Neural cell (in vitro differentiated cells): ENCODE measurements at regions not wholly inside any gene's neighbourhood (a gene's known extent, or its start where the extent isn't known, plus 50 kb on each side); places are given as distances from the start of the nearest gene placed in this dataset.

Experiments used
- H2AFZ ChIP-seq: fragments of 200-600, 300-800 bp; sonication (generic), shearing (Covaris generic); 2 replicates; pipeline ENCODE4 v1.6.0; 2014; ENCODE audit warnings: low read depth, mild to moderate bottlenecking, antibody characterized with exemption, low read length, moderate library complexity
- H3F3A ChIP-seq: fragments of 200-600 bp; shearing (Covaris generic); 2 replicates; pipeline ENCODE4 v1.6.1; 2016; ENCODE audit warnings: mild to moderate bottlenecking, moderate library complexity, mixed read lengths, antibody characterized with exemption, low read length; ENCODE audit not compliant: insufficient read depth, poor library complexity, severe bottlenecking
- H3K27ac ChIP-seq: fragments of 200-600, 300-800 bp; sonication (generic), shearing (Covaris generic); 2 replicates; pipeline ENCODE4 v1.5.1; 2014; ENCODE audit warnings: mild to moderate bottlenecking, low read length, moderate library complexity
- H3K27me3 ChIP-seq: fragments of 300-800, 200-600 bp; sonication (generic), shearing (Covaris generic); 2 replicates; pipeline ENCODE4 v1.6.0; 2014; ENCODE audit warnings: mild to moderate bottlenecking, low read depth, low read length, moderate library complexity; ENCODE audit not compliant: insufficient read depth
- H3K36me3 ChIP-seq: fragments of 300-800, 200-600 bp; sonication (generic), shearing (Covaris generic); 2 replicates; pipeline ENCODE4 v1.5.1; 2014; ENCODE audit warnings: mild to moderate bottlenecking, antibody characterized with exemption, low read length, moderate library complexity; ENCODE audit not compliant: insufficient read depth
- H3K4me2 ChIP-seq: fragments of 300-800, 200-600 bp; sonication (generic), shearing (Covaris generic); 2 replicates; pipeline ENCODE4 v1.6.0; 2014; ENCODE audit warnings: mild to moderate bottlenecking, low read length
- H3K4me3 ChIP-seq: fragments of 300-800, 200-600 bp; sonication (generic), shearing (Covaris generic); 2 replicates; pipeline ENCODE4 v1.5.1; 2014; ENCODE audit warnings: mild to moderate bottlenecking, low read length, moderate library complexity
- H3K79me2 ChIP-seq: fragments of 200-600 bp; shearing (Covaris generic); replicated peaks from 2 replicates; pipeline ENCODE4 v1.6.0; 2014; ENCODE audit warnings: mild to moderate bottlenecking, low read length, moderate library complexity; ENCODE audit not compliant: insufficient read depth
- H3K9ac ChIP-seq: fragments of 300-800, 200-600 bp; sonication (generic), shearing (Covaris generic); 2 replicates; pipeline ENCODE4 v1.6.1; 2016; ENCODE audit warnings: mild to moderate bottlenecking, low read length, mixed read lengths
- H3K9me2 ChIP-seq: fragments of 200-600 bp; shearing (Covaris generic); 2 replicates; pipeline ENCODE4 v1.6.1; 2016; ENCODE audit warnings: mild to moderate bottlenecking, low read length, mixed read lengths; ENCODE audit not compliant: insufficient read depth
- H3K9me3 ChIP-seq: fragments of 200-600, 300-800 bp; sonication (generic), shearing (Covaris generic); 2 replicates; pipeline ENCODE4 v1.6.1; 2016; ENCODE audit warnings: mild to moderate bottlenecking, mixed run types, low read length, moderate library complexity, mixed read lengths
- H4K20me1 ChIP-seq: fragments of 200-600 bp; shearing (Covaris generic); 2 replicates; pipeline ENCODE4 v1.6.1; 2016; ENCODE audit warnings: mild to moderate bottlenecking, mixed run types; ENCODE audit not compliant: insufficient read depth
- EP300 ChIP-seq: fragments of 450-650 bp; conservative IDR thresholded peaks from 2 replicates; pipeline ENCODE4 v1.6.1; 2014; ENCODE audit warnings: antibody characterized with exemption, mild to moderate bottlenecking, moderate library complexity; ENCODE audit not compliant: poor library complexity, severe bottlenecking
- EZH2 ChIP-seq: fragments of 200-600, 300-800 bp; shearing (Covaris generic), sonication (generic); IDR thresholded peaks from 2 replicates; pipeline ENCODE4 v1.6.1; 2014; ENCODE audit warnings: antibody characterized with exemption, low read length, borderline replicate concordance, mild to moderate bottlenecking; ENCODE audit not compliant: insufficient read depth, poor library complexity, severe bottlenecking
- MXI1 ChIP-seq: fragments of 450-650 bp; conservative IDR thresholded peaks from 2 replicates; pipeline ENCODE4 v1.6.1; 2014; ENCODE audit warnings: antibody characterized with exemption, mild to moderate bottlenecking; ENCODE audit not compliant: poor library complexity, severe bottlenecking
- POLR2AphosphoS5 ChIP-seq: IDR thresholded peaks from 2 replicates; pipeline ENCODE4 v1.6.1; 2012
- RAD21 ChIP-seq: fragments of 450-650 bp; conservative IDR thresholded peaks from 2 replicates; pipeline ENCODE4 v1.6.1; 2014; ENCODE audit warnings: antibody characterized with exemption, mild to moderate bottlenecking, moderate library complexity
- SMC3 ChIP-seq: fragments of 450-650 bp; conservative IDR thresholded peaks from 2 replicates; pipeline ENCODE4 v1.6.1; 2014; ENCODE audit warnings: antibody characterized with exemption, mild to moderate bottlenecking, moderate library complexity; ENCODE audit not compliant: poor library complexity
- TAF1 ChIP-seq: IDR thresholded peaks from 2 replicates; pipeline ENCODE4 v1.6.1; 2012; ENCODE audit warnings: low read depth
- TF ChIP-seq, protein P1 (sequence below): fragments of 450-650 bp; IDR thresholded peaks from 2 replicates; pipeline ENCODE4 v1.5.1; 2014; ENCODE audit warnings: antibody characterized with exemption, mild to moderate bottlenecking, moderate library complexity; ENCODE audit not compliant: poor library complexity, severe bottlenecking
- TF ChIP-seq, protein P2 (sequence below): IDR thresholded peaks from 2 replicates; pipeline ENCODE4 v1.6.1; 2012; ENCODE audit warnings: borderline replicate concordance

DNA sequence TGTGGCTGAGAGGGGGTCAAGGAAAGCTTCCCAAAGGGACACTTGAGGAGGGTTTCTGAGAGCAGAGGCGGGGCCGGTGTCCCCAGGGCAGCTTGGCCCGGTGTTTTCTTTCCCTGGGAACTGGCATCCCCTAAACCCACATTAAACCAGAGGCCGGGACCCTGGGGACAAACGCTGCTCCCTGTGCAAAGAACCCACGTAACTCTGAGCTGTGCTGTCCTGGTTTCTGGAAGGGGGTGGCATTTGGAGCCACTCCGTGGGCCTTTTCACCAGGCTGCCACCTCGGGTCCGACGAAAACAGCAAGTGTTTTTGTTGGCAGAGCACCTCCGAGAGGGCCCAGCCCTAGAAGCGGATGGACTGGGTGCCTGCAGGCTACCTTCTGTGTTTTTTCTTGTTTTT is 100.2 kb upstream of the ANO1 start:
- no peaks in the 10 kb centered on the region for H4K20me1 ChIP-seq
- no peak overlapping the region for H3K9ac ChIP-seq
- no peaks in the 10 kb centered on the region for H3F3A ChIP-seq
- no peak overlapping the region for H2AFZ ChIP-seq
- H3K27ac ChIP-seq: no peak overlapping the region
- H3K9me3 ChIP-seq: no peaks in the 10 kb centered on the region
- H3K4me2 ChIP-seq: no peak overlapping the region
- H3K36me3 ChIP-seq: no peaks in the 10 kb centered on the region
- no peaks in the 10 kb centered on the region for H3K9me2 ChIP-seq
- H3K4me3 ChIP-seq: no peak overlapping the region
- no peaks in the 10 kb centered on the region for H3K27me3 ChIP-seq
- H3K79me2 ChIP-seq: no peaks in the 10 kb centered on the region
- TF ChIP-seq RAD21: no peak

DNA sequence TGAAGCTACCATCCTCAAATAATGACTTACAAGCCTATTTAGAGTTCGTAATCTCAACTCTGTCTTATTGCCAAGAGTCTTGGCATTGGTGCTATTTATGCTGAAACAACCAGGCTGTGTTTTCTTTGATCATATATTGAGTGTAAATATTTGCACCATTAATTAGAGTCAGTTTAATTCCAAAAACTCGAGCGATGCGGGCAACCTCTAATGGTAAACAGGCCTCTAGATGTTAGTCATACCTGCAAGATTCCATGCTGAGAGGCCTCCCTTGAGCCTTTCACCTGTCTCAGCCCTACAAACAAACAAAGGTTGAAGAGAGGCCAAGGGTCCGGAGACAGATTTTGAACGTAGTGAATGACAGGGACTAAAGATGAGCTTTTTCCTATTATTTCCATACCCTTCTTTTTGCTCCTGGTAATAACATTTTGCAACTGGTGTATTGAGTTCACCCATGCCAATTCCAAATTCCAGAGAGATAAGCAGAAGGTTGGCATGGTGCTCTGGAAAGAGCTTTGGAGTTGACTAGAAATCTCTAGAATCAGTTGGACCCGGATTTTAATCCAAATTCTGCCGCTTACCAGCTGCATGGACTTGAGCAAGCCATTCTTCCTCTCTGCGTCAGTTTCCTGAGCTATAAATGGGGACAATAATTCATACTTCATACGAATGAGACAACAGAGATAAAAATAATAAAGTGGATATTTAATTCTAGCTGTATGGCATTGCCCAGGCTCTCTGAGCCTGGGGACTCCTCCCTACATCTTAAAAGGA is 99.1 kb upstream of the ANO1 start:
- Histone ChIP-seq H3K9ac (no peak overlapping the region), H3K36me3 (no peaks in the 10 kb centered on the region), H2AFZ (no peak overlapping the region), H3K27ac (no peak overlapping the region), H3K4me2 (no peak overlapping the region), H3K27me3 (peaks cover 3% of the 10 kb centered on the region), H3K79me2 (no peaks in the 10 kb centered on the region), H3F3A (no peaks in the 10 kb centered on the region), H3K9me3 (no peaks in the 10 kb centered on the region), H3K4me3 (no peak overlapping the region), H4K20me1 (no peaks in the 10 kb centered on the region), H3K9me2 (no peaks in the 10 kb centered on the region)
- TF ChIP-seq, protein P1, sequence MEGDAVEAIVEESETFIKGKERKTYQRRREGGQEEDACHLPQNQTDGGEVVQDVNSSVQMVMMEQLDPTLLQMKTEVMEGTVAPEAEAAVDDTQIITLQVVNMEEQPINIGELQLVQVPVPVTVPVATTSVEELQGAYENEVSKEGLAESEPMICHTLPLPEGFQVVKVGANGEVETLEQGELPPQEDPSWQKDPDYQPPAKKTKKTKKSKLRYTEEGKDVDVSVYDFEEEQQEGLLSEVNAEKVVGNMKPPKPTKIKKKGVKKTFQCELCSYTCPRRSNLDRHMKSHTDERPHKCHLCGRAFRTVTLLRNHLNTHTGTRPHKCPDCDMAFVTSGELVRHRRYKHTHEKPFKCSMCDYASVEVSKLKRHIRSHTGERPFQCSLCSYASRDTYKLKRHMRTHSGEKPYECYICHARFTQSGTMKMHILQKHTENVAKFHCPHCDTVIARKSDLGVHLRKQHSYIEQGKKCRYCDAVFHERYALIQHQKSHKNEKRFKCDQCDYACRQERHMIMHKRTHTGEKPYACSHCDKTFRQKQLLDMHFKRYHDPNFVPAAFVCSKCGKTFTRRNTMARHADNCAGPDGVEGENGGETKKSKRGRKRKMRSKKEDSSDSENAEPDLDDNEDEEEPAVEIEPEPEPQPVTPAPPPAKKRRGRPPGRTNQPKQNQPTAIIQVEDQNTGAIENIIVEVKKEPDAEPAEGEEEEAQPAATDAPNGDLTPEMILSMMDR: no peak
- no peak for TF ChIP-seq POLR2AphosphoS5
- TF ChIP-seq RAD21: no peak
- TF ChIP-seq EP300: no peak
- no peak for TF ChIP-seq SMC3
- TF ChIP-seq EZH2: no peak
- no peak for TF ChIP-seq TAF1
- TF ChIP-seq, protein P2, sequence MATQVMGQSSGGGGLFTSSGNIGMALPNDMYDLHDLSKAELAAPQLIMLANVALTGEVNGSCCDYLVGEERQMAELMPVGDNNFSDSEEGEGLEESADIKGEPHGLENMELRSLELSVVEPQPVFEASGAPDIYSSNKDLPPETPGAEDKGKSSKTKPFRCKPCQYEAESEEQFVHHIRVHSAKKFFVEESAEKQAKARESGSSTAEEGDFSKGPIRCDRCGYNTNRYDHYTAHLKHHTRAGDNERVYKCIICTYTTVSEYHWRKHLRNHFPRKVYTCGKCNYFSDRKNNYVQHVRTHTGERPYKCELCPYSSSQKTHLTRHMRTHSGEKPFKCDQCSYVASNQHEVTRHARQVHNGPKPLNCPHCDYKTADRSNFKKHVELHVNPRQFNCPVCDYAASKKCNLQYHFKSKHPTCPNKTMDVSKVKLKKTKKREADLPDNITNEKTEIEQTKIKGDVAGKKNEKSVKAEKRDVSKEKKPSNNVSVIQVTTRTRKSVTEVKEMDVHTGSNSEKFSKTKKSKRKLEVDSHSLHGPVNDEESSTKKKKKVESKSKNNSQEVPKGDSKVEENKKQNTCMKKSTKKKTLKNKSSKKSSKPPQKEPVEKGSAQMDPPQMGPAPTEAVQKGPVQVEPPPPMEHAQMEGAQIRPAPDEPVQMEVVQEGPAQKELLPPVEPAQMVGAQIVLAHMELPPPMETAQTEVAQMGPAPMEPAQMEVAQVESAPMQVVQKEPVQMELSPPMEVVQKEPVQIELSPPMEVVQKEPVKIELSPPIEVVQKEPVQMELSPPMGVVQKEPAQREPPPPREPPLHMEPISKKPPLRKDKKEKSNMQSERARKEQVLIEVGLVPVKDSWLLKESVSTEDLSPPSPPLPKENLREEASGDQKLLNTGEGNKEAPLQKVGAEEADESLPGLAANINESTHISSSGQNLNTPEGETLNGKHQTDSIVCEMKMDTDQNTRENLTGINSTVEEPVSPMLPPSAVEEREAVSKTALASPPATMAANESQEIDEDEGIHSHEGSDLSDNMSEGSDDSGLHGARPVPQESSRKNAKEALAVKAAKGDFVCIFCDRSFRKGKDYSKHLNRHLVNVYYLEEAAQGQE: no peak
- TF ChIP-seq MXI1: no peak

DNA sequence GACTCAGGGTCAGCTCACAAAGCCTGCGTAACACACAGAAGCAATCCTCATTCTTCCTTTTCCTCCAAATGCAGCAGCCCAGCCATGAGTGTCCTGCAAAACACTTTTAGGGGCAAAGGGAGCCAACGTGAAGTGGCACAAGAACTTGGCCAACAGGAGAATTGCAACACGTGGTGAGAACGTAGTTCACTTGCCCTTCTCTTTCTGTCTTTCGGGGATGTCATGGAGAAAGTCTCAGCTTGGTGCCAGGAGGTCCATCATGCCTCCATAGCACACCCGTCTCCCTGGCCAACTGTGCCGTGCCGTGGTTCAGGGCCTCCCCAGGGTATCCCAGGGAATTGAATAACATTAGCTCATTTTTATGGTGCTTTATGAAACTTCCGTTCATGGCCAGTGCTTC is 98.5 kb upstream of the ANO1 start:
- Histone ChIP-seq H3K27me3 (peaks cover 9% of the 10 kb centered on the region), H4K20me1 (no peaks in the 10 kb centered on the region), H3K9me2 (no peaks in the 10 kb centered on the region), H3F3A (no peaks in the 10 kb centered on the region), H3K9ac (no peak overlapping the region), H3K79me2 (no peaks in the 10 kb centered on the region), H3K36me3 (no peaks in the 10 kb centered on the region), H3K4me2 (no peak overlapping the region), H2AFZ (no peak overlapping the region), H3K27ac (no peak overlapping the region), H3K4me3 (no peak overlapping the region), H3K9me3 (no peaks in the 10 kb centered on the region)
- TF ChIP-seq POLR2AphosphoS5: no peak
- TF ChIP-seq, protein P1: no peak
- TF ChIP-seq EZH2: no peak
- TF ChIP-seq TAF1: no peak
- TF ChIP-seq RAD21: no peak
- no peak for TF ChIP-seq SMC3
- TF ChIP-seq EP300: no peak
- TF ChIP-seq, protein P2: no peak
- TF ChIP-seq MXI1: no peak
